GM18951 (cell line): ENCODE measurements at regions not wholly inside any gene's neighbourhood (a gene's known extent, or its start where the extent isn't known, plus 50 kb on each side); places are given as distances from the start of the nearest gene placed in this dataset.
"Not testable (repeated sequence)": the region's sequence is repeated elsewhere in the genome, so short reads cannot be mapped to it uniquely, and the experiment has no call there.

Source experiments
- POLR2A ChIP-seq: IDR thresholded peaks from 4 replicates; pipeline ENCODE4 v1.6.1; 2011; ENCODE audit warnings: mild to moderate bottlenecking; ENCODE audit not compliant: insufficient read length, insufficient read depth; ENCODE audit errors: extremely low read depth
- in situ Hi-C: fragments of 300-500 bp; cut with MboI; formaldehyde crosslinking; loops from one replicate; pipeline ENCODE4 v1.12.0; 2022; ENCODE audit warnings: low sequenced_read_pairs, mixed read lengths, inconsistent platforms; ENCODE audit not compliant: unreplicated experiment

DNA sequence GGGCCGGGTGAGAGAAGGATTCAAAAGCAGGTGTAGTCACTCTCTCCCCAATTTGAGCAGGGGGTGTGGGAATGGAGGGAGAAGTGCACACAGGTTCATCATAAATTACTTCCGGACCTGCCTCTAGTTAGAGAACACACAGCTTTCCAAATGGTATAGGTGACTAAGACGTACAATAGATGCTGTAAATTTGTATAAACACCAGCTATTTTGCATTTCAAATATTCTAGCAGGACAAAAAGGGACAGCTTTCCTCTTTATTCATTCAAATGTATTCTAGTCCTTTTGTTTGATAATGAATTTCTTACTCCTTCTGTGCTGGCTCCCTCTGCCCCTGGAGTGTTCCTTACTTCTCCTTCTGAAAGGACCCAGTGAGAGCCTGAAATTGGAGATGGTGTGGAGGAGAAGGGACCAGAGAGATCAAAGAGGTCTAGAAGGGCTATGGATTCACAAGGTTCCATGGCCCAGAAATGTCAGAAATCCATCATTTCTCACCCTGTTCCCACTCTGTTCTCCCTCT lies 53.2 kb upstream of the SH3BP4 start:
- in situ Hi-C loops, result no loop called here
- TF ChIP-seq POLR2A, result no peak

DNA sequence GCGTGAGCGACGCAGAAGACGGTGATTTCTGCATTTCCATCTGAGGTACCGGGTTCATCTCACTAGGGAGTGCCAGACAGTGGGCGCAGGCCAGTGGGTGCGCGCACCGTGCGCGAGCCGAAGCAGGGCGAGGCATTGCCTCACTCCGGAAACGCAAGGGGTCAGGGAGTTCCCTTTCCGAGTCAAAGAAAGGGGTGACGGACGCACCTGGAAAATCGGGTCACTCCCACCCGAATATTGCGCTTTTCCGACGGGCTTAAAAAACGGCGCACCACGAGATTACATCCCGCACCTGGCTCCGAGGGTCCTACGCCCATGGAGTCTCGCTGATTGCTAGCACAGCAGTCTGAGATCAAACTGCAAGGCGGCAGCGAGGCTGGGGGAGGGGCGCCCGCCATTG lies 63.4 kb upstream of the SH3BP4 start:
- in situ Hi-C loops, result not testable (repeated sequence)

DNA sequence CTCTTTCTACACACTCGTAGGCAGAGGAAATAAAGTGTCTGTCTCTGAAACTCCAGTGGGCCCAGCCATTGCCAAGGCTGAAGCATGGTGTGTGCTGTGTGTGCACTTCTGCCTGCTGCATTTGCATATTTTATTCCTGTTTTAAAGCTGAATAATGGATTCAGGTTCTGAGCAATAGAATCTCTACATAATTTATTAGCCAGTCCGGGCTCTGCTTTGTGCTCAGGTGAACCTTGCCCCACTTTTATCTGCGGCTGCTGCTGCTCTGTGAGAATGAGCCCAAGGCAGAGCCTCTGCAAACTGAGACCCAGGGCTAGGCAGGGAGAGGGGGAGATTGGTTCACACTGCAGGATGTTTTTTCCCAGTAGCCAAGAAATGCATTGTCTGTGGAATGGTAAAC lies 64.6 kb upstream of the SH3BP4 start:
- in situ Hi-C loops, result no loop called here
- no peak for TF ChIP-seq POLR2A

DNA sequence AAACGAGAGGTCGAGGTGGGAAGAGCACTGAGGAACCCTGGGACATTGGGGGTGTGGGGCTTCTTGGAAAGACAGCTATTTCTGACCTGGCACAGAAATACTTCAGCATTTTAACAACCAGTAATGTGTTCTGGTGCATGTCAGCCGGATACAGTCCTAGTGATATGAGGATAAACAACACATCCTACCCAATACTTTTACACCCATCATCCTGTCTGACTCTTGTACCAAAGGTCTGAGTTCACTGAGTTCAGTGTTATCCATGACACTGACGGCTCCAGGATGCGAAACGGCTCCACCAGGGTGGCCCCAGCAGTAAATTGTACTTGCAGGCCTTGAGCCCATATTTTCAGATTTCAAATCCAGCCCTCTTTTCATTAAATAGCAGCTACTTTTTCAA lies 65.9 kb upstream of the SH3BP4 start:
- in situ Hi-C loops, result no loop called here
- TF ChIP-seq POLR2A, result no peak

DNA sequence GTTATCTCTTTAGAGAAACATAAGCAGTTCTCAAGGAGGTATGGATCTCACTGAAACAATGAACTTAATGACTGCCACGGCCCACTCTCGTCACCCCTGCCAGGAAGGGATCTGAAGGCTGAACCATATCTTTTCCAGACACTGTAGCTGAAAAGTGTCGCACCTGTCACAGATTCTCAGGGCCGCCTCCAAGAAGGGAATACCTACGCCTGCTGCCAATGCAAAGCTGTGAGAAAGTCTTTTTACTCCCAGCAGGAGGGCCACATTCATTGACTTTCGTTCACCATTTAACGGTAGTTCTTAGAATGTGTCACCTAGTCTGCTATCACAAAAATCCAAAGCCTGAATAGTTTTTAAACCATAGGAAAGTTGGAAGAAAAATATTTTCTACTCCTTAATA lies 66.7 kb upstream of the SH3BP4 start:
- in situ Hi-C loops, result no loop called here
- TF ChIP-seq POLR2A, result no peak

DNA sequence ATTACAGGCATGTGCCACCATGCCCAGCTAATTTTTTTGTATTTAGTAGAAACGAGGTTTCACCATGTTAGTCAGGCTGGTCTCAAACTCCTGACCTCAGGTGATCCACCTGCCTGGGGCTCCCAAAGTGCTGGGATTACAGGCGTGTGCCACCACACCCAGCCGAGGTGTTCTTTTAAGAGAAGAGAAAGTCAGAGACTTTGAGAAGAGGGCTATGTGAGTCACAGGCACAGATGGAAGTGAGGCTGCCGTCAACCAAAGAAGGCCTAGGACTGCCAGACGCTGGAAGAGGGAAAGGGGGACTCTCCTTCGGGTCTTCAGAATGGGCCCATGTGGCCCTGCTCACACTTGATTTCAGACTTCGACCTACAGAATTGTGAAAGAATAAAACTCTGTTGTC lies 67.2 kb upstream of the SH3BP4 start:
- no peak for TF ChIP-seq POLR2A
- in situ Hi-C loops, result no loop called here

DNA sequence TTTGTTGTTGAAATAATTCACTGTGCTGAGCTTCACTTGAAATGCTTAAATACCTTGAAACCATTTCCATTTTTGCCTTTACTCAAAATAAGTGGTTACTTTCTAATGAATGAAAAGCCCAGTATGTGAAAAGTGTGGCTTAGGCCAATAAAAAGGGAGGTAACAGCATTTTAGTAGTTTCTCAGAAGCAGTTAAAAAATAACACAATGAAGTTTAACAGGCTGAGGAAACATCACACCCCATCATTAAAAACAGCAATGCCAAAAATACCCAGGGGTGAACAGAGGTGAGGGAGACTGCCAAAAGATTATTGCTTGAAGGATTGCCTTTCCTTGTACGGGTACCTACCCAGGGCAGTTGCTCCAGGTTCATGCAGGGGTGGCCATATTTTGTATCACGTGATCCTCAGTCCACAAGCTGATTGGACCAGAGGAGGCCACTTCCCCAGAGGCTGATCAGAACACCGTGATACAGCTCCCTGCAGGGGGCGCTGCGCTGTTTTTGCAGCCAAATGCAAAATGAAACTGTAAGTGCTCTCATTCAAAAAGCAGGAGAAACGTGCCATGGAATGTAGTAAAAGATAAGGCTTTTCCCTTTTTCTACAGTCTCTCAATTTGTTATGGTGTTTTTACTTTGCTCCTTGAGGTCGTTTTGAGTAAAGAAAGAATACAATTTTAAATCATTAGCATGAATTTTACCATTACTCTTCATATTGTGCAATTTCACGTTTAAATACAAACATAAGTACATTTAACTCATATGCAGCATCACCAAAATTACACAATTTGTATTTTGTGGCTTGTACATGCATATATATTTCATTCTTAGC lies 70.2 kb upstream of the SH3BP4 start:
- in situ Hi-C loops, result no loop called here
- no peak for TF ChIP-seq POLR2A

DNA sequence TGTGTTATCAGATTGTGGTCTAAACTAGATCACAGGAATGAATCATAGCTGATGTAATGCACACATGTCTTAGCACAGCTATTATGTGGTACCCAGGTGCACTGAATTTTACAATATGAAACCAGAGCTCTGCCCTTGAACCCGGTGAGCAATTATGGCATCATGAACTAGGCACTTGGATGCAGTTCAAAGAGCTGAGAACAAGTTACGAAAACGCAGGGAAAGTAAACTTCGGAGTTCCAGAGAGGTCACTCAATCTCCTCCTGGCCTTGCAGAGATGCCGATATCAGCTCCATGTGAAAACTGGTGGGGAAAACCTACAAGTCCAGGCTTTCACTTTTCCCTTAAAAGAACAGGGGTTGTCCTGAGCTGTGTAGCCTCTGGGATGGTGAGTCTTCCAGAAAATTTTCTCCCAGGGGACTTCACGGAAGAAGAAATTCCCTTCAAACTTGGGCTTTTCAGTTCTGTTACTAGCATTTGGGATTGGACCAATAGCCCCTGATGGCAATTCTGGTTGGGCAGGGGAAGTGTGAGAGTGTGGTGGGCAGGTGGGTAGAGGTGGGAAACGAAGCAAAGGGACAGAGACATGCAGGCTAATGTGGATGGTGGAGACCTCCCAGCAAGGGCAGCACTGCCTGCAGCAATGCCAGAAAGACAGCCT lies 71.1 kb upstream of the SH3BP4 start:
- TF ChIP-seq POLR2A, result no peak
- in situ Hi-C loops, result no loop called here

DNA sequence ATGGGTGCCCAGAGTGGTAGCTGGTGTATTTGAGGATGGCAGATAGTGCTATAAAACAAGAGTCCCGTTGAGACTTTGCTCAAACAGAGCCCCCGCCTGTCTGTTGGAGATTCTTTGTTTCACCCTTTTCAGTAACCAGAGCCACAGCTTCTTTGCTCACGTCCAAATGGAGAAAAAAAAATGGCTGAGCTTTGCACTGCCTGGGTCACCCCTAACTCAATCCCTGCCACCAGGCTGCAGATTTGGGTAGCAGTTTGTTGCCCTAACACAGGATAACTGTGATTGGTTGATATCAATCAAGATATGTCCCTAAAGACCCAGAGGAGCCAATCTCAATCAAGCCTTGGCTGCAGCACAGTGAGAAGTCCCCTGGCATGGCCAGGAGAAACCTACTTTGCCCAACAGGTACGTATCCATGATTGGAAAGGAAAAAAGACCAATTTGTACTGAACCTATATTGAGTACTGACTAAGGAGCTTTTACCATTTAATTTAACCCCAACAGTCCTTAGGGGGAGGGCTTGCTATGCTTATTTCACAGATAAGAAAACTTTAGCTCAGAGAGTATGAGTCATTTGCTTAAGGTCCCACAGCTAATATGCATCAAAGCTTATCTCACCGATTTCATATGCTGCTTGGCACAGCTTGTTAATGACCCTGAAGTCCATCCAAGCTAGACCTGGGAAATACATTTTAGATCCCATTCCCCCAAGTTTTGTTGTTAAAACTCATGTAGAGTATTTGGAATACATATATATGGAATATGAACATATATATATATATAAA lies 72.0 kb upstream of the SH3BP4 start:
- in situ Hi-C loops, result no loop called here
- TF ChIP-seq POLR2A, result no peak

DNA sequence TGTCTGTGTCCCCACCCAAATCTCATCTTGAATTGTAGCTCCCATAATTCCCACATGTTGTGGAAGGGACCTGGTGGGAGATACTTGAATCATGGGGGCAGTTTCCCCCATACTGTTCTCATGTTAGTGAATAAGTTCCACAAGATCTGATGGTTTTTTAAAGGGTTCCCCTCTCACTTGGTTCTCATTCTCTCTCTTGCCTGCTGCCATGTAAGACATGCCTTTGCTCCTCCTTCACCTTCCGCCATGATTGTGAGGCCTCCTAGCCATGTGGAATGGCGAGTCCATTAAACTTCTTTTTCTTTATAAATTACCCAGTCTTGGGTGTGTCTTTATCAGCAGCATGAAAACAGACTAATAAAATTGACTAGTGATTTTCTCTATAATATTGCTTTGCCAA lies 75.2 kb upstream of the SH3BP4 start:
- in situ Hi-C loops, result not testable (repeated sequence)

DNA sequence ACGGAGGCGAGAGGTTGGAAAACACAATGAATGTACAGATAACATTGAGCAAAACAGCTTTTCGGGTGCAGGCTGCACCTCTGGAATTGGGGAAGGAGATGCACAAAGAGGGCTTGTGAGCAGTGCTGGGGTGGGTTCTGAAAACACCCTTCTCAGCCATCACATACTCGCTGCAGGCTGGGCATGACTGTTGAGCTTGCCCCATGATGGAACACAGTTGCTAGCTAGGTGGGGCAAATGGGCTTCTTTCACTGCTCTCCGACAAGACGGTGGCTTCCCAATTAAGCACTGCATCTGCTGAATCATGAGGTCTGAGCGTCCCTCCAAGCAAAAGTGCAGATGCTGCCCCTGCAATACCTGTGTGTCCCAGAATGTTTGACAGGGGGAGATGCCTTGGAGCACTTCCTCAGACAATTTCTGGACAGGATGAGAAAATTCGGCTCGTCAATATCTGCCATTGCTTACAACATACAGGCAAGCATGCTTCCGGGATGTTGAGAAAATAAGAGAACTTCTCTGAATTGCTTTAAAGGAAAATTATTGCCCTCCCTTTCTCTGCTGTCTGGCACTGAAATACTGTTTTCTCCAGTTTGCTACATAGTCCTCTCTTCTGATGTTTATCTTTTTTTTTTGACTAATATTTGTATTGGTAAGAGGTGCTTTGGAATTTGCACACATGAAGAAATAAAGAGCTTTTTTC lies 77.3 kb upstream of the SH3BP4 start:
- in situ Hi-C loops, result no loop called here
- no peak for TF ChIP-seq POLR2A

DNA sequence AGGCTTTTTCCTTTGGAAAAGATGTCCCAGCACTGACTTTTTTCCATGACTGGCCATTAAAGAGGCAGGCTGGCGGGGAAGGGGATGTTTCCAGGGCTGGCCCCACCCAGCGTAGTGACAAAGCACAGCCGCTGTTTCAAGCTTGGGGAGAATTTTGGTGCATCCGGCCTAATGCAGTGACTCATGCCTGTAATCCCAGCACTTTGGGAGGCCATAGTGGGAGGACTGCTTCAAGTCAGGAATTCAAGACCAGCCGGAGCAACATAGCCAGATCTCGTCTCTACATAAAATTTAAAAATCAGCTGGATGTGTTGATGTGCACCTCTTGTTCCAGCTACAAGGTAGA lies 78.0 kb upstream of the SH3BP4 start:
- no peak for TF ChIP-seq POLR2A
- in situ Hi-C loops, result no loop called here
